Vagina (tissue), 2 donors: ENCODE measurements at regions not wholly inside any gene's neighbourhood (a gene's known extent, or its start where the extent isn't known, plus 50 kb on each side); places are given as distances from the start of the nearest gene placed in this dataset.

Experiments
- POLR2A ChIP-seq, 2 donors: fragments of 450-650 bp; IDR thresholded peaks; one replicate each; pipeline ENCODE4 v1.6.1; 2017; ENCODE audit warnings: antibody characterized with exemption in 2 of 2, mild to moderate bottlenecking in 2 of 2, moderate library complexity in 2 of 2
- POLR2AphosphoS5 ChIP-seq, 2 donors: sonication (generic); formaldehyde crosslinking; IDR thresholded peaks; one replicate each; pipeline ENCODE4 v1.9.0; 2017; ENCODE audit warnings: antibody characterized with exemption in 2 of 2, mild to moderate bottlenecking in 2 of 2, low read depth in 1 of 2; ENCODE audit not compliant: insufficient read depth in 1 of 2
- TF ChIP-seq, protein P1 (sequence below), 3 experiments: fragments of 450-650 bp in 2 of 3; fragments of 200-600 bp in 1 of 3; sonication (generic) in 1 of 3; IDR thresholded peaks; one replicate each; pipeline ENCODE4 v1.5.1; 2017 to 2019; ENCODE audit warnings: antibody characterized with exemption in 3 of 3, mild to moderate bottlenecking in 2 of 3, moderate library complexity in 2 of 3

DNA sequence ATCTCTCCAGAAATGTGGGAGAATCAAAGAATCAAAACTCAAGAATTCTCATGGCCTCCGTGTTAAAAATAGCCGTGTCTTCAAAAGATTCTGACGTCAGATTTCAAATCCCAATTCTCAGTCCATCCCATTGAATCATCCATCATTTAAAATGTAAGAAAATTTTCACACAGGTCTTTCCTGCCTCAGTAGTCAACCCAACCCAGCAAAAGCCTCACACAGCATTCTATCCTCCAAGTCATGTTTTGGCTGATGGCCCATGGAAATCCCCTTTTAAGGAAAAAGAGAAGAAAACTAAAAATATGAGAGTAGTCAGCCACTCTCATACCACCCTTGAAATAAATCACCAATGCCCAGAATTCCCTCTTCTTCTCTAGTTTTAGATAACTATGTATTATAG lies 211.8 kb downstream of the C1D start:
- TF ChIP-seq, protein P1, sequence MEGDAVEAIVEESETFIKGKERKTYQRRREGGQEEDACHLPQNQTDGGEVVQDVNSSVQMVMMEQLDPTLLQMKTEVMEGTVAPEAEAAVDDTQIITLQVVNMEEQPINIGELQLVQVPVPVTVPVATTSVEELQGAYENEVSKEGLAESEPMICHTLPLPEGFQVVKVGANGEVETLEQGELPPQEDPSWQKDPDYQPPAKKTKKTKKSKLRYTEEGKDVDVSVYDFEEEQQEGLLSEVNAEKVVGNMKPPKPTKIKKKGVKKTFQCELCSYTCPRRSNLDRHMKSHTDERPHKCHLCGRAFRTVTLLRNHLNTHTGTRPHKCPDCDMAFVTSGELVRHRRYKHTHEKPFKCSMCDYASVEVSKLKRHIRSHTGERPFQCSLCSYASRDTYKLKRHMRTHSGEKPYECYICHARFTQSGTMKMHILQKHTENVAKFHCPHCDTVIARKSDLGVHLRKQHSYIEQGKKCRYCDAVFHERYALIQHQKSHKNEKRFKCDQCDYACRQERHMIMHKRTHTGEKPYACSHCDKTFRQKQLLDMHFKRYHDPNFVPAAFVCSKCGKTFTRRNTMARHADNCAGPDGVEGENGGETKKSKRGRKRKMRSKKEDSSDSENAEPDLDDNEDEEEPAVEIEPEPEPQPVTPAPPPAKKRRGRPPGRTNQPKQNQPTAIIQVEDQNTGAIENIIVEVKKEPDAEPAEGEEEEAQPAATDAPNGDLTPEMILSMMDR (IDR thresholded peaks at IDR 0.05) = no peak
- no peak for TF ChIP-seq POLR2A (IDR thresholded peaks at IDR 0.05)
- no peak for TF ChIP-seq POLR2AphosphoS5 (IDR thresholded peaks at IDR 0.05; ENCODE audit: insufficient read depth in 1 of 2, low read depth in 1 of 2)
